Eye (tissue), 1 donor: ENCODE measurements at regions not wholly inside any gene's neighbourhood (a gene's known extent, or its start where the extent isn't known, plus 50 kb on each side); places are given as distances from the start of the nearest gene placed in this dataset.
"Not testable (repeated sequence)": the region's sequence is repeated elsewhere in the genome, so short reads cannot be mapped to it uniquely, and the experiment has no call there.

Experiments used
- DNase-seq: peaks from one replicate; pipeline ENCODE4 v3.0.0-alpha.2; 2015

DNA sequence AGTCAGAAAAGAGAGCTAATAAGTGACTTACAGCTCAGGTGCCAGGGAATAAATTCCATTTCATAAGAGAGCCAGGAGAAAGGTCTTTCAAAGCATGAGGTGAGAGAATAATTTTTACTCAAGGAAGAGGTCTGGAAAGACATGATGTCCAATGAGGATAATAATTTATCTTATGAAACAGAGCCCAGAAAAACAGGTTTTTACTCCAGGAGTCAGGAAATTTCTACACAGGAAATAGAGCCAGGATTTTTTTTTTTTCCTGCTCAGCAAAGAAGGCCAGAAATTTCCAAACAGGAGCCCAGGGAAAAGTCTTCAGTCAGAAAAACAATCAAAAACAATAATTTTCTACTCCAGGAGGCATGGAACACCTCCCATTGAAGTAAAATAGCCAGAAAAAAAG lies 1185.7 kb upstream of the TSPY4 start:
- DNase-seq: no peak

DNA sequence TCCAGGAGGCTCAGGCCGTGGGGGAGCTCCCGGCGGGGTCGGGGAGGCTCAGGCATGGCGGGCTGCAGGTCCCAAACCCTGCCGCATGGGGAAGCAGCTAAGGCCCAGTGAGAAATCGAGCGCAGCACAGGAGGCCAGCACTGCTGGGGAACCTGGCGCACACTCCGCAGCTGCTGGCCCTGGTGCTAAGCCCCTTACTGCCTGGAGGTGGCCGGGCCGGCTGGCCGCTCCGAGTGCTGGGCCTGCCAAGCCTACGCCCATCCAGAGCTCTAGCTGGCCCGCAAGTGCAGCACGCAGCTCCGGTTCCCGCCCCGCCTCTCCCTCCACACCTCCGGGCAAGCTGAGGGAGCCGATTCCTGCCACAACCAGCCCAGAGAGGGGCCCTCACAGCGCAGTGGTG lies 1208.7 kb upstream of the TSPY4 start:
- no peak for DNase-seq

- DNase-seq: no peak
These were observed 1211.2 kb upstream of the TSPY4 start for GRCh38 chrY:8125907-8126571.

DNA sequence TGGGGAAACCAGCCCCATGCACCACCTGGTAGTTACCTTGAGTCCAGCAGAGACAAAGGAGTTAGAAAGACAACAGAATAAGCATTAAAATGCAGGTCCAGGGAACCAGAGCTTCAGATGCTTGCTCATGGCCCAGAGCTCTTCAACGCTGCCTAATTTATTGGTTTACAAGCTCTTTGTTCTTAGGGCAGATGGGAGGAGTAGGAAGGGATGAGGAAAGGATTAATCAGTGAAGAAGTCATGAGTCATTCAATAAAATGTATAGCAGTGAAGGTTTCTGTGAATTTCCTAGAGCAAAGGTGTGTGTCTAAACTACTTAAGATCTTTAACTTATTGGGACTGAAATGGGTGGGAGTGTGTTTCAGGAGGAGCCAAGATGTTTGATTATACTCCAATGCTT lies 1210.3 kb upstream of the AMELY start:
- DNase-seq: no peak

DNA sequence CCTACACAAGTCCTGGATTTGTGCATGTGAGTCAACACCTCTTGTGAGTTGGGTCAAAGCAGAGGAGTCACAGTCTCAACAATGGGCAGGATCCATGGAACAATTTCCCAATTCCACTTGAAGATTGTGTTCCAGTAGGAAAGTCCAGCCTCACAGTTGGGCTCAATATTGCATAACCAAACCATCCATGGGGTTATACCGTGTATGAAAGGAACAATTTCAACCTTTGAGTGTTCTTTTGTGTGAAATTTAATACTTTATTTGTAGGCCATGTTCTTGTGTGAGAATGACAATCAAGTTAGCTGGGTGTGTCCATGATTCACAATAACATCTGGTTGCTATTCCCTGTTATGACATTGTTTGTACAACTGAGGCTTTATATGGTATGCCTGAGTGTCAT lies 1182.9 kb upstream of the AMELY start:
- DNase-seq: no peak

- DNase-seq: no peak
These were observed 1181.4 kb upstream of the AMELY start for GRCh38 chrY:8092926-8093325.

GRCh38 chrY:8085925-8086324 lies 1174.4 kb upstream of the AMELY start:
- DNase-seq: no peak

DNA sequence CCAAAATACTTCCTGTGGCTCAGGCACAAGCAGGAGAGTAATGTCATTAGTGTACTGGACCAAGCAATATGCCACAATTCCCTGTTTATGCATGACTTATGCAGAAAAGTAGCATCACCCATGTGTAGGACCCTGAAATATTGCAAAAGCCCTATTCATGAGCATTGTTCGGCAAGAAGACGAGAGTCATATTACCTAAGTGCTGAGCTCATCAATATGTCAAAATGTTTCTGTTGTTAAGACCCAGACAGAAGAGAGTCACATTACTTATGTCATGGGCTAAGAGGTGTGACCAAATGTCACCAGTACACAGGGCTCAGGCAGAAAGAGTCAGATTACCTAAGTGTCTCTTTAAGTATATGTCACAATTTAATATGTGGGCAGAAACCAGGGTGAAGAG lies 1172.6 kb upstream of the AMELY start:
- DNase-seq: no peak

GRCh38 chrY:8081151-8081550 lies 1169.6 kb upstream of the AMELY start:
- no peak for DNase-seq

GRCh38 chrY:8065220-8065619 lies 1153.7 kb upstream of the AMELY start:
- no peak for DNase-seq

DNA sequence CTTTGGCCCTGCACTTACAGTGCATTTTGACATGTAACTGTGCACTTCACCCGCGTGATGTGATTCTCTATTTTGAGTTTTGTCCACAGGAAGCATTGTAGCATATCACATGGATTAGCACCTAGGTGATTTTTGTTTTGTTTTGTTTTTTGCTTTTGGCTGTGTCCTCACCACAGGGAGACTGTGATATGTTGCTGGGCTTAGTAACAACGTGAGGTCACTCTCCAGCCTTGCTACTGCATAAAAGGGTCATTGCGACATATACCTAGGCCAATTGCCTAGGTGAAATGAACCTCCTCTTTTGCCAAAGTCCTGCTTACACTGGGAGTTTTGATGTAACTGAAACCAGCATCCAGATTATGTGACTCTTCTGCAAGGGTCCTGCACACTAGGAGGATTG lies 1152.9 kb upstream of the AMELY start:
- DNase-seq: no peak

GRCh38 chrY:8063973-8064372 lies 1152.4 kb upstream of the AMELY start:
- DNase-seq: no peak

DNA sequence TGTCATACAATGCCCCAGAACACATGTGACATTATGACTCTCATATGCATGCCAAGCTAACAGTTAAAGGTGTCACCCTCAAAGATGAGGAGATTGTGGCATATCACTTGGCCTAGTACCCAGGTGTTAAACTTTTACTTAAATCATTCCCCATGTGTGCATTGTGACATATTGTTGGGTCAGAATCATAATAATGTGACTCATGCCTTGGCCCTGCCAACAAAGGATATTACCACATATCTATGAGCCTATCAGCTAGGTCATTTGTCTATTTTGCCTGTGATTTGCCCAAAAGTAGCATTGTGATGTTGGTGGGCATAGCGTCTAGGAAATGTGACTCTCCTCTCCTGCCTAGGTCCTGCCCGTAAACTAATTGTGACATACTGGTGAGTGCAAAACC lies 1147.1 kb upstream of the AMELY start:
- DNase-seq: no peak

GRCh38 chrY:8051340-8051739 lies 1139.8 kb upstream of the AMELY start:
- no peak for DNase-seq

DNA sequence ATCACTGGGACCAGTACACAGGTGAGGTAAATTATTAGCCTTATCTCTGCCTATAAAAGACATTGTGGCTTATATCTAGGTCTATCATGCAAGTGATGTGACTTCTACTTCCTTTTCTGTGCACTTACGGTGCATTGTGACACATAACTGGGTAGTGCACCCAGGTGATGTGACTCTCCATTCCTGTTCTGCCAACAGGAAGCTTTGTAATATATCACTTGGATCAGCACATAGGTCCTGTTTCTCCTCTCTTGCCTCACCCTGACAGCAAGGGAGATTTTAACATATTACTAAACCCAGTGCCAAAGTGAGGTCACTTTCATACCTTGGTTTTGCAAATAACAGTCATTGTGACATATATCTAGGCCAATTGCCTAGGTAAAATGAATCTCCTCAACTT lies 1129.7 kb upstream of the AMELY start:
- no peak for DNase-seq

- no peak for DNase-seq
These were observed 1125.0 kb upstream of the AMELY start for GRCh38 chrY:8036563-8036962.

DNA sequence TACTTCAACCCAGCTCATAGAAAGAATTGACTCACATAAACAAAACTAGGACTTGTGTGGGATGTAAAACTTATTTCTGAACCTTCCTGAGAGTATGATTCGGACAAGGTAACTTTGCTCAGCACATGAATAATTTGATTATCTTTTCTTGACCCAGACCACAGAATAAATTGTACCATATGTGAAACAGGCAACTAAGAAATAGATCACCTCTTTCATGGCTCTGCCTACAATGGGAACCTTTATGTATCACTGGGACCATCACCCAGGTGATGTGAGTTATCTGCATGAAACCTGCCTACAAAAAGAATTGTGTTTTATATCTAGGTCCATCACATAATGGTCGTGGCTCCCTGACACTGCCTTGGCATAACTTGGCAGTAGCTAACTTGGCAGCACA lies 1124.1 kb upstream of the AMELY start:
- DNase-seq: no peak

DNA sequence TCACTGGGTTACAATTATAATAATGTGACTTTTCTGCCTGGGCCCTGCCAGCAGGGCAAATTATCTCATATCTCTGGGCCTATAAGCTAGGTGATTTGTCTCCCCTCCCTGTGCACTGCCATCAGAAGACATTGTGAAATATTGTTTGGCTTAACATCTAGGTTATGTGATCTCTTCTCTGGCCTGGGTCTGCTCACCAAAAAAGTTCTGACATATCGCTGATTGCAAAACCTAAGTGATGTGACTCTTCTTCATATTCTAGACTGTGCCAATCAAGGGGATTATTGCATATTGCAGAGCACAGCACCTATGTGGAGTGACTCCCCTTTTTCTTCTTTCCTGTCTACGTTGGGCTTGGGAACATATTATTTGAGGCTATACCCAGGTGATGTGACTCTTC lies 1123.1 kb upstream of the AMELY start:
- no peak for DNase-seq

- DNase-seq: no peak
These were observed 1121.6 kb upstream of the AMELY start for GRCh38 chrY:8033200-8033599.

- DNase-seq: no peak
These were observed 1109.0 kb upstream of the AMELY start for GRCh38 chrY:8020540-8020939.

GRCh38 chrY:8011515-8011914 lies 1100.0 kb upstream of the AMELY start:
- no peak for DNase-seq

- DNase-seq: no peak
These were observed 1092.6 kb upstream of the AMELY start for GRCh38 chrY:8004196-8004595.

GRCh38 chrY:7996726-7997125 lies 1085.2 kb upstream of the AMELY start:
- no peak for DNase-seq

- DNase-seq: not testable (repeated sequence)
These were observed 1083.2 kb upstream of the AMELY start for GRCh38 chrY:7994781-7995180.

GRCh38 chrY:7979770-7980169 lies 1068.2 kb upstream of the AMELY start:
- no peak for DNase-seq

DNA sequence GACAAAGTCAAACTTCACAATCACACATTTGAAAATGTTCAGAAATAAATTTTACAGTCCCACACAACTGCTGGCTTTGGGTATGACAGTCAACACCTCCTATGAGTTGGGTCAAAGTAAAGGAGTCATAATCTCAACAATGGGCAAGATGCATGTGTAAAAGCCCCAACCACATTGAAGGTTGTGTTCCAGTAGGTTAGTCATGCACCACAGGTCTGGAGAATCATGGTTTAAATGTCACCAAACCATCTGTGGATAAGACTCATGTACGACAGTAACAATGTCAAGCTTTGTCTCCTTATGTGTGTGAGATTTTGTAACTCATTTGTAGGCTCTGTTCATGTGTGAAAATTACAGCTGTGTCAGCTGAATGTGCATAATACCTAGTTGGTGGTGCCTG lies 1065.7 kb upstream of the AMELY start:
- no peak for DNase-seq
